Cardiac muscle cell (in vitro differentiated cells and primary cell): ENCODE measurements at regions not wholly inside any gene's neighbourhood (a gene's known extent, or its start where the extent isn't known, plus 50 kb on each side); places are given as distances from the start of the nearest gene placed in this dataset.
A peak's percentile ranks its signal among the peaks of the same experiment; 100 is the strongest.
"Not testable (repeated sequence)": the region's sequence is repeated elsewhere in the genome, so short reads cannot be mapped to it uniquely, and the experiment has no call there.

Source experiments
- DNase-seq, 2 donors: peaks; one replicate each; pipeline versions ENCODE4 v3.0.0 to v3.0.0-alpha.2; 2010 to 2017; ENCODE audit warnings: low read depth in 1 of 2, low spot score in 1 of 2
- H3K27ac ChIP-seq: fragments of 200-600 bp; sonication (generic); 2 replicates; pipeline ENCODE4 v1.5.1; 2016
- H3K27me3 ChIP-seq: fragments of 200-600 bp; sonication (generic); 2 replicates; pipeline ENCODE4 v1.6.0; 2016; ENCODE audit warnings: control low read depth
- H3K36me3 ChIP-seq: fragments of 200-600 bp; sonication (generic); 2 replicates; pipeline ENCODE4 v1.5.1; 2016; ENCODE audit warnings: control low read depth
- H3K4me1 ChIP-seq: fragments of 200-600 bp; sonication (generic); 2 replicates; pipeline ENCODE4 v1.8.1; 2017; ENCODE audit warnings: low read depth, mild to moderate bottlenecking, mixed run types
- H3K4me3 ChIP-seq: fragments of 200-600 bp; sonication (generic); 2 replicates; pipeline ENCODE4 v1.5.1; 2016; ENCODE audit warnings: mild to moderate bottlenecking
- H3K9me3 ChIP-seq: fragments of 200-600 bp; sonication (generic); 2 replicates; pipeline ENCODE4 v1.5.1; 2017; ENCODE audit warnings: low read depth, mild to moderate bottlenecking, control low read depth
- TF ChIP-seq, protein P1 (sequence below): IDR thresholded peaks from 2 replicates; pipeline ENCODE4 v1.5.1; 2012; ENCODE audit warnings: low read depth, mild to moderate bottlenecking, low read length

DNA sequence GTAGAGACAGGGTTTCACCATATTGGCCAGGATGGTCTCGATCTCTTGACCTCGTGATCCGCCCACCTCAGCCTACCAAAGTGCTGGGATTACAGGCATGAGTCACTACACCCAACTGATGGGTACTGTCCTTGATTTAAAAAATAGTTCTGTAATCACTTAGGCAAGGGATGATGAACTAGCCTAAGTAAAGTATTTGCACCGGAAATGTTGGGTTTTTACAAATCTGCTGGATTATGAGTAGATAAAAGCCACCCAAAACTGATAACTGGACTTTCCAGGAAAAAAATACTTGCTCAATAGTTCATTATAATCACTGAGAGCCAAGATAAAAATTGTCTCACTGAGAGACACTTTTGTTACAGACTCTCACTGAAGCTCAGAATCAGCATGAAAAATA, 218.0 kb downstream of the WNT5A start:
- H3K27me3 ChIP-seq: no peaks in the 10 kb centered on the region
- no peak overlapping the region for H3K27ac ChIP-seq
- DNase-seq: peak in 1 of 2 donors; percentile 12
- H3K4me3 ChIP-seq: no peak overlapping the region
- H3K36me3 ChIP-seq: no peaks in the 10 kb centered on the region
- TF ChIP-seq, protein P1, sequence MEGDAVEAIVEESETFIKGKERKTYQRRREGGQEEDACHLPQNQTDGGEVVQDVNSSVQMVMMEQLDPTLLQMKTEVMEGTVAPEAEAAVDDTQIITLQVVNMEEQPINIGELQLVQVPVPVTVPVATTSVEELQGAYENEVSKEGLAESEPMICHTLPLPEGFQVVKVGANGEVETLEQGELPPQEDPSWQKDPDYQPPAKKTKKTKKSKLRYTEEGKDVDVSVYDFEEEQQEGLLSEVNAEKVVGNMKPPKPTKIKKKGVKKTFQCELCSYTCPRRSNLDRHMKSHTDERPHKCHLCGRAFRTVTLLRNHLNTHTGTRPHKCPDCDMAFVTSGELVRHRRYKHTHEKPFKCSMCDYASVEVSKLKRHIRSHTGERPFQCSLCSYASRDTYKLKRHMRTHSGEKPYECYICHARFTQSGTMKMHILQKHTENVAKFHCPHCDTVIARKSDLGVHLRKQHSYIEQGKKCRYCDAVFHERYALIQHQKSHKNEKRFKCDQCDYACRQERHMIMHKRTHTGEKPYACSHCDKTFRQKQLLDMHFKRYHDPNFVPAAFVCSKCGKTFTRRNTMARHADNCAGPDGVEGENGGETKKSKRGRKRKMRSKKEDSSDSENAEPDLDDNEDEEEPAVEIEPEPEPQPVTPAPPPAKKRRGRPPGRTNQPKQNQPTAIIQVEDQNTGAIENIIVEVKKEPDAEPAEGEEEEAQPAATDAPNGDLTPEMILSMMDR: no peak
- no peaks in the 10 kb centered on the region for H3K4me1 ChIP-seq
- H3K9me3 ChIP-seq: no peaks in the 10 kb centered on the region

DNA sequence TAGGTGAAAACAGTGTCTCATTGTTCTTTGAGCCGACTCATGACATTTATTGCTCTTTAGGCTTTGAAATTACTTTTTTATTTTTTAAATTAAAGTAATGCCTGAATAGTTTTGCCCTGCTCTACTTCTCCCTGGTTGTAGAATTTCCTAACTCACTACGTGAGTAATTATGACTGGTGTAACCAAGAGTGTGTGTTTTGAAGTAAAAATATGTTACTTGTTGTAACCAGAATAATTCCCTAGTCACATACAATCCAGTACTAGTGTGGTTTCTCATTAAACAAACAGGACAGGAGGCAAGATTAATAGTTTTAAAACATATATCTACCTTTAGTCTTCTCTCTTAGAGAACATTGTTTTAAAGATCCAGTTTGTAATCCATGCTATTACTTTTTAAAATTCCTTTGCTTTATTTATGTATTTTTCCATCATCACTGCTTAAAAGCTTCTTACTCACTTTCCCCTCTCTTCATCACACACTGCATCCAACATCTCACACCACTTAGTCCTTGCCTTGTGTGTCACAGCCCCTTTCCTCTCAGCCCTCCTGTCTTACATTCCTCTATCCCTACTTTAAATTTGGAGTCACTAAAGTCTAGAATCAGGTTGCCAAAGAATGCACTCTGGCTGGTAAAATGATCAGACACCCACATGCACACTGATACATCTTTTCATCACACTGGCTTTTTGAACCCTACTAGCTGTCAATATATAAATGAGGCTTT, 219.7 kb downstream of the WNT5A start:
- Histone ChIP-seq H3K27ac (no peak overlapping the region), H3K36me3 (no peaks in the 10 kb centered on the region), H3K27me3 (no peaks in the 10 kb centered on the region), H3K9me3 (no peaks in the 10 kb centered on the region), H3K4me3 (no peak overlapping the region), H3K4me1 (no peaks in the 10 kb centered on the region)
- DNase-seq: no peak
- TF ChIP-seq, protein P1: no peak

- H3K36me3 ChIP-seq: no peaks in the 10 kb centered on the region
- H3K4me3 ChIP-seq: no peak overlapping the region
- DNase-seq: no peak
- H3K27ac ChIP-seq: no peak overlapping the region
- no peaks in the 10 kb centered on the region for H3K27me3 ChIP-seq
- TF ChIP-seq, protein P1: no peak
- H3K4me1 ChIP-seq: no peaks in the 10 kb centered on the region
- H3K9me3 ChIP-seq: no peaks in the 10 kb centered on the region
These were observed 222.2 kb downstream of the WNT5A start for GRCh38 chr3:55264919-55265318.

DNA sequence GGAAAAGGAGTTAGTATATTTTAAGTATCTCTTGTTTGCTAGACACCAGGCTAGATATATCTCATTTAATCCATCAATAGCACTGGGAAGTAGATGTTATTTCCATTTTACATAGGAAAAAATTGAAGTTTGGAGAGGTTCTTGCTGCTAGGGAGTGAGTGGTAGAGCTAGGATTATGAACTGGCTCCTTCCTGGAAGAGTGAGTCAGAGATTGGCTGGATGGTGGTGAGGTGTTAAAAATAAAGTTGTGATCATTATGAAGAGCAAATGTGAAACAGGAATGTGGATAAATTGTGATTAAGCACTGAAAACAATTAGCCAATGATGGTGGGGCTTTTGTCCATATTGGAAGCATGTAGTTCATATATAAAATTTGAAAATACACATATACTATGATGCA, 234.2 kb downstream of the WNT5A start:
- H3K27ac ChIP-seq: no peak overlapping the region
- H3K4me1 ChIP-seq: peaks cover 4% of the 10 kb centered on the region
- no peaks in the 10 kb centered on the region for H3K9me3 ChIP-seq
- DNase-seq: no peak
- TF ChIP-seq, protein P1: no peak
- no peak overlapping the region for H3K4me3 ChIP-seq
- H3K27me3 ChIP-seq: no peaks in the 10 kb centered on the region
- H3K36me3 ChIP-seq: no peaks in the 10 kb centered on the region

GRCh38 chr3:55249156-55249555, 237.9 kb downstream of the WNT5A start:
- not testable (repeated sequence) for DNase-seq, H3K36me3 ChIP-seq, H3K9me3 ChIP-seq, H3K4me1 ChIP-seq, H3K27ac ChIP-seq, H3K27me3 ChIP-seq, H3K4me3 ChIP-seq

DNA sequence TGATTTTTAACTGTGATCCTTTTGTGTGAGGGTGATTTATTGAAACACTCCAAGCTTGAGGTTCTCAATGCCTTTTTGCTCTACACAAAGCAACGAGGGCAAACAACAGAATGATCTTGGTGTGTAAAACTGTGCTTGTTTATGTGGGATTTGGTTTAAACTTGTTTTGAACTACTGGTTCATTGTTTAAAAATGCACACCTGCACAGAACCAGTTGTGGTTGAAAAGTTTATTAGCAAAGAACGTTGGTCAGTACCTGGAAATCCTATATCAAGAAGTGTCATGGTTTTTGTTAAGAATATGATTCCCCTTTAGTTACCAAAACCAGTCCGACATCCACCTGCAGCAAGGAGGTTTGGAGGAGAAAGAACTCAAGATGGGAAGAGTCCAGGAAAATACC, 239.4 kb downstream of the WNT5A start:
- TF ChIP-seq, protein P1: no peak
- H3K4me3 ChIP-seq: no peak overlapping the region
- H3K9me3 ChIP-seq: no peaks in the 10 kb centered on the region
- H3K27ac ChIP-seq: no peak overlapping the region
- no peaks in the 10 kb centered on the region for H3K27me3 ChIP-seq
- DNase-seq: no peak
- no peaks in the 10 kb centered on the region for H3K4me1 ChIP-seq
- no peaks in the 10 kb centered on the region for H3K36me3 ChIP-seq
